DOHH2 (cell line): ENCODE measurements at regions not wholly inside any gene's neighbourhood (a gene's known extent, or its start where the extent isn't known, plus 50 kb on each side); places are given as distances from the start of the nearest gene placed in this dataset.

Source experiments
- H3F3A ChIP-seq: fragments of 200-600 bp; sonication (generic), shearing (Covaris generic); 2 replicates; pipeline ENCODE4 v1.6.0; 2016; ENCODE audit warnings: antibody characterized with exemption, mild to moderate bottlenecking; ENCODE audit not compliant: control insufficient read depth, insufficient read depth
- H3K27ac ChIP-seq: fragments of 200-600 bp; sonication (generic); 2 replicates; pipeline ENCODE4 v1.5.1; 2014; ENCODE audit warnings: low read depth, mild to moderate bottlenecking, low read length, moderate library complexity
- H3K27me3 ChIP-seq: fragments of 200-600 bp; sonication (generic); 2 replicates; pipeline ENCODE4 v1.6.1; 2014; ENCODE audit warnings: mild to moderate bottlenecking, low read length, mixed read lengths; ENCODE audit not compliant: control insufficient read depth
- H3K36me3 ChIP-seq: fragments of 200-600 bp; sonication (generic); 2 replicates; pipeline ENCODE4 v1.6.1; 2014; ENCODE audit warnings: mild to moderate bottlenecking, low read length, moderate library complexity, mixed read lengths; ENCODE audit not compliant: control insufficient read depth
- H3K4me1 ChIP-seq: fragments of 200-600 bp; sonication (generic); 2 replicates; pipeline ENCODE4 v1.6.1; 2014; ENCODE audit warnings: mild to moderate bottlenecking, low read length, mixed read lengths; ENCODE audit not compliant: control insufficient read depth
- H3K4me2 ChIP-seq: fragments of 200-600 bp; sonication (generic); 2 replicates; pipeline ENCODE4 v1.6.0; 2014; ENCODE audit warnings: mild to moderate bottlenecking, low read length, moderate library complexity
- H3K4me3 ChIP-seq: fragments of 200-600 bp; sonication (generic); 2 replicates; pipeline ENCODE4 v1.5.1; 2014; ENCODE audit warnings: mild to moderate bottlenecking, low read length, mixed read lengths
- H3K79me2 ChIP-seq: fragments of 200-600 bp; sonication (generic); 2 replicates; pipeline ENCODE4 v1.6.1; 2014; ENCODE audit warnings: mild to moderate bottlenecking, low read length, mixed read lengths; ENCODE audit not compliant: control insufficient read depth
- H3K9me2 ChIP-seq: fragments of 200-600 bp; sonication (generic); replicated peaks from 2 replicates; pipeline ENCODE4 v1.6.1; 2014; ENCODE audit warnings: mild to moderate bottlenecking, low read length, mixed read lengths; ENCODE audit not compliant: control insufficient read depth
- H3K9me3 ChIP-seq: fragments of 200-600 bp; sonication (generic); 2 replicates; pipeline ENCODE4 v1.6.1; 2014; ENCODE audit warnings: antibody characterized with exemption, low read length, mixed read lengths; ENCODE audit not compliant: control insufficient read depth, insufficient read depth
- H4K20me1 ChIP-seq: fragments of 200-600 bp; sonication (generic); 2 replicates; pipeline ENCODE4 v1.6.0; 2014; ENCODE audit warnings: low read depth, mild to moderate bottlenecking, antibody characterized with exemption, low read length, moderate library complexity; ENCODE audit not compliant: control insufficient read depth, insufficient read depth
- CTCF ChIP-seq: fragments of 200-600 bp; sonication (generic); IDR thresholded peaks from one replicate; pipeline ENCODE4 v1.5.1; 2014; ENCODE audit warnings: antibody characterized with exemption, mild to moderate bottlenecking, low read depth, low read length; ENCODE audit not compliant: poor library complexity, severe bottlenecking
- EZH2phosphoT487 ChIP-seq: fragments of 200-600 bp; sonication (generic); IDR thresholded peaks from 2 replicates; pipeline ENCODE4 v1.6.1; 2017; ENCODE audit warnings: borderline replicate concordance, mild to moderate bottlenecking, antibody characterized with exemption, low read length, moderate library complexity, mixed read lengths

GRCh38 chr1:188251036-188251435, 1422.3 kb downstream of the PLA2G4A start:
- Histone ChIP-seq H3K36me3 (no peaks in the 10 kb centered on the region), H3K9me2 (no peaks in the 10 kb centered on the region), H3K4me1 (no peaks in the 10 kb centered on the region), H3K27ac (no peak overlapping the region), H3K79me2 (no peaks in the 10 kb centered on the region), H4K20me1 (no peaks in the 10 kb centered on the region), H3K4me3 (no peak overlapping the region), H3K27me3 (no peaks in the 10 kb centered on the region), H3F3A (no peaks in the 10 kb centered on the region), H3K4me2 (no peak overlapping the region), H3K9me3 (no peaks in the 10 kb centered on the region)
- TF ChIP-seq CTCF = no peak
- TF ChIP-seq EZH2phosphoT487 = no peak

DNA sequence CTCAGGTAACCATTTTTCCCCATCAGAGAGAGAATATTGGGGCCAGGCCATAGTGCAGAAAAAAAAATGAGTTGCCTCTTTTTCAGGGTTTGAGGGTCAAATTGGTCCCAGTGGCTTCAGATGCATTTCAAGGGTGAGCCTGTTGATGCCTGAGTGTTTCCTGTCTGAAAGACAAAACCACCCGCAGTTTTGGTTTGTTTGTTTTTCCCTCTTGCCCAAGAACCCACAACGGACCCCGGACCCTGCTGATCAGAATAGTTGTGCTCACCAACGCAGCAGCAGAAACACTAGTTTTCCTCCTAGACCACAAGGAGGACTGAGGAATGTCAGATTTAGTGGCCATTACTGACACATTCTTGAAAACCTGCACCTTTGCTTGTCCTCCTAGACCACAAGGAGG, 1433.1 kb downstream of the PLA2G4A start:
- no peaks in the 10 kb centered on the region for H3K36me3 ChIP-seq
- H3K27ac ChIP-seq = no peak overlapping the region
- TF ChIP-seq EZH2phosphoT487 (no peak), CTCF (no peak)

GRCh38 chr1:188269956-188270355, 1441.2 kb downstream of the PLA2G4A start:
- H3K27ac ChIP-seq = no peak overlapping the region
- H3K4me3 ChIP-seq = no peak overlapping the region
- H3K4me2 ChIP-seq = no peak overlapping the region
- no peaks in the 10 kb centered on the region for H3K79me2 ChIP-seq
- H3K9me3 ChIP-seq = no peaks in the 10 kb centered on the region
- no peaks in the 10 kb centered on the region for H3K36me3 ChIP-seq
- no peaks in the 10 kb centered on the region for H3K9me2 ChIP-seq
- TF ChIP-seq CTCF (no peak), EZH2phosphoT487 (no peak)
- no peaks in the 10 kb centered on the region for H3K4me1 ChIP-seq
- no peaks in the 10 kb centered on the region for H4K20me1 ChIP-seq
- H3K27me3 ChIP-seq = no peaks in the 10 kb centered on the region
- H3F3A ChIP-seq = no peaks in the 10 kb centered on the region

More for the DNA sequence above, 1433.1 kb downstream of the PLA2G4A start:
- Histone ChIP-seq H3K4me1 (no peaks in the 10 kb centered on the region), H3K79me2 (no peaks in the 10 kb centered on the region), H4K20me1 (no peaks in the 10 kb centered on the region), H3K27me3 (no peaks in the 10 kb centered on the region), H3F3A (no peaks in the 10 kb centered on the region), H3K4me3 (no peak overlapping the region), H3K9me2 (no peaks in the 10 kb centered on the region), H3K9me3 (no peaks in the 10 kb centered on the region; the same call in 1 of the 2 replicates), H3K4me2 (no peak overlapping the region)

- Histone ChIP-seq H3K4me3 (no peak overlapping the region), H3F3A (no peaks in the 10 kb centered on the region), H3K27me3 (no peaks in the 10 kb centered on the region), H3K9me3 (no peaks in the 10 kb centered on the region), H3K79me2 (no peaks in the 10 kb centered on the region), H3K4me1 (no peaks in the 10 kb centered on the region), H3K36me3 (no peaks in the 10 kb centered on the region), H3K4me2 (no peak overlapping the region), H3K27ac (no peak overlapping the region), H4K20me1 (no peaks in the 10 kb centered on the region), H3K9me2 (no peaks in the 10 kb centered on the region)
- no peak for TF ChIP-seq EZH2phosphoT487
- TF ChIP-seq CTCF = no peak
Observed at GRCh38 chr1:188270497-188270896, 1441.7 kb downstream of the PLA2G4A start.
